ENCODE measurements at regions not wholly inside any gene's neighbourhood (a gene's known extent, or its start where the extent isn't known, plus 50 kb on each side); places are given as distances from the start of the nearest gene placed in this dataset.
"Not testable (repeated sequence)": the region's sequence is repeated elsewhere in the genome, so short reads cannot be mapped to it uniquely, and the experiment has no call there.

DNA sequence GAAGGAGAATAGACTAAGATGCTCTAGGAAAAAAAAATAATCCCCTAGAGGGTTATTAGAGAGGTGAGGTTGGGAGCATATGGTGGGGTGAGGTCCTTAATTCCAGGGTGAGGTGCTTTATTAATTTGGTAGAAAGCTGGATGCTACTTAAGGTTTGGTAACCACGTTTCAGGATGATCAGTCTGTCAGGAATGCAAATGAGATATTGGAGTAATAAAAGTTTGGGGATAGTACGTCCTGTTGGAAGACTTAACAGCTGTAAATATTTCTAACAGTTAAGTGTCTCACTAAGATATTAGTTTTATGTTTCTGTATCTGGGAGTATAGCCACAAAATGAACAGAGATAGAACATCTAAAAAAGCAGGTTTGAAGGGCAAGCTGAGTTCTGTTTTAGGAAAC lies 578.9 kb downstream of the CETN3 start:
- no peak overlapping the region for H3K27ac ChIP-seq (ENCODE audit: low read depth, low read length)
- no peaks in the 10 kb centered on the region for H3K27me3 ChIP-seq (ENCODE audit: insufficient read depth, low read length)
- no peaks in the 10 kb centered on the region for H3K4me1 ChIP-seq (ENCODE audit: control insufficient read depth, insufficient read depth, low read length, unreplicated experiment)
- H3K79me2 ChIP-seq (ENCODE audit: control insufficient read depth, insufficient read depth, low read length, unreplicated experiment), result no peaks in the 10 kb centered on the region
- no peak overlapping the region for H2AFZ ChIP-seq (ENCODE audit: low read length, unreplicated experiment)
- H3K36me3 ChIP-seq (ENCODE audit: insufficient read depth, low read length), result no peaks in the 10 kb centered on the region
- H3K4me3 ChIP-seq (ENCODE audit: low read depth, low read length), result no peak overlapping the region

DNA sequence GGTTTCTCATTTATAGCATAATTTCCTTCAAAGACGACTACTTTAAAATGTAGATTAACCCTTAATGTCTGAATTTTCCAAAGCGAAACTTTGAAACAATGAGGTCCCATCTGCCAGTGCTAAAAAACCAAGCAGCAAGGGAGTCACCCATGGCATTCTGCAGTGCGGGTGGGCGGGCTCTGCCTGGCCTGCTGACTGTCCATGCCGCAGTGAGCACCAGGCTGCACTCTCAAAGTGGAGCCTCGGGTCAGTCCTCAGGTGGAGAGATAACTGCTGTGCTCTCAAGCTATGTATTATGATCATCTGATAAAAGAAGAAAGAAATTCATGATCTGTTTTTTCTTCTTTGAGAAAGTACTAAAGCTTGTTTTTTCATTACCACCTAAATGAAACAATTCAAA lies 581.6 kb downstream of the CETN3 start:
- Histone ChIP-seq H2AFZ (ENCODE audit: low read length, unreplicated experiment) (no peak overlapping the region), H3K4me1 (ENCODE audit: control insufficient read depth, insufficient read depth, low read length, unreplicated experiment) (no peaks in the 10 kb centered on the region), H3K36me3 (ENCODE audit: insufficient read depth, low read length) (no peaks in the 10 kb centered on the region), H3K4me3 (ENCODE audit: low read depth, low read length) (no peak overlapping the region), H3K27ac (ENCODE audit: low read depth, low read length) (no peak overlapping the region), H3K79me2 (ENCODE audit: control insufficient read depth, insufficient read depth, low read length, unreplicated experiment) (no peaks in the 10 kb centered on the region), H3K27me3 (ENCODE audit: insufficient read depth, low read length) (no peaks in the 10 kb centered on the region)

DNA sequence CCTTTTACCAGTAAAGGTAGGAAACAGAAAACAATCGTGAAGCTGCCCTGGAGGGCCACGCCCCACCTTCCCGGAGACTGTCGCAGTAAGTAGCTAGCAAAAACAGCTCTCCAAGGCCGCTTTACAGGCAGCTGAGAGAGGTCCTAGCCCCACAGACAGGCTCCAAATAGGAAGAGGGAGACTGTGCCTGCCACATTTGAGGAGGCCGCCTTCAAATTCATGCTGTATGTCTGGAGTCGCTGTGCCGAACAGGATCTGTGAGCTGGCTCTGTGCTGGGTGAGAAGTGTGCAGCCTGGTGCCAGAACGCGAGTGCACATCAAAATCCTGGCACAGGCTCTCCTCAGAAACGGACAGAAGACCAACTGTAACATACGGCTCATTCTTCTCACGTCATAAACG lies 582.2 kb downstream of the CETN3 start:
- H3K4me3 ChIP-seq (ENCODE audit: low read depth, low read length), result no peak overlapping the region
- H3K79me2 ChIP-seq (ENCODE audit: control insufficient read depth, insufficient read depth, low read length, unreplicated experiment), result no peaks in the 10 kb centered on the region
- no peaks in the 10 kb centered on the region for H3K4me1 ChIP-seq (ENCODE audit: control insufficient read depth, insufficient read depth, low read length, unreplicated experiment)
- H3K27ac ChIP-seq (ENCODE audit: low read depth, low read length), result no peak overlapping the region
- H3K36me3 ChIP-seq (ENCODE audit: insufficient read depth, low read length), result no peaks in the 10 kb centered on the region
- no peak overlapping the region for H2AFZ ChIP-seq (ENCODE audit: low read length, unreplicated experiment)
- no peaks in the 10 kb centered on the region for H3K27me3 ChIP-seq (ENCODE audit: insufficient read depth, low read length)

DNA sequence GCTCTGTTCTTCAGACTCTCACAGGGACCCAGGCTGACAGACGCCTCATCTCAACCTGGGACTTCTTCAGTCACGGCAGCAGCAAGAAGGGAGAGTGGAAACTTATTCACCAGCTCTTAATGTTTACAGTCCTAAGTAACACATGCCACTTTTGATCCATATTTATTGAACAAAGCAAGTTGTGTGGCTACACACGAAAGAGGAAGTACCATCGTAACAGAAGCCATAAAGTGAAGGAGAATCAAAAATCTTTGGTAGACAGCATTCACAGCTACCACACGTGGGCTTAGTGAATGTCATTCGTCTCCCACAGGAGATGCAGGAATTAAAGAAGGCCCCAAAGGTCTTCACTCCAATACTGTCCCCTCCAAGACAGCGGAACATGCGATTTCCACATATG lies 582.6 kb downstream of the CETN3 start:
- Histone ChIP-seq H3K27ac (ENCODE audit: low read depth, low read length) (no peak overlapping the region), H3K36me3 (ENCODE audit: insufficient read depth, low read length) (no peaks in the 10 kb centered on the region), H2AFZ (ENCODE audit: low read length, unreplicated experiment) (no peak overlapping the region), H3K27me3 (ENCODE audit: insufficient read depth, low read length) (no peaks in the 10 kb centered on the region), H3K4me3 (ENCODE audit: low read depth, low read length) (no peak overlapping the region), H3K4me1 (ENCODE audit: control insufficient read depth, insufficient read depth, low read length, unreplicated experiment) (no peaks in the 10 kb centered on the region), H3K79me2 (ENCODE audit: control insufficient read depth, insufficient read depth, low read length, unreplicated experiment) (no peaks in the 10 kb centered on the region)

DNA sequence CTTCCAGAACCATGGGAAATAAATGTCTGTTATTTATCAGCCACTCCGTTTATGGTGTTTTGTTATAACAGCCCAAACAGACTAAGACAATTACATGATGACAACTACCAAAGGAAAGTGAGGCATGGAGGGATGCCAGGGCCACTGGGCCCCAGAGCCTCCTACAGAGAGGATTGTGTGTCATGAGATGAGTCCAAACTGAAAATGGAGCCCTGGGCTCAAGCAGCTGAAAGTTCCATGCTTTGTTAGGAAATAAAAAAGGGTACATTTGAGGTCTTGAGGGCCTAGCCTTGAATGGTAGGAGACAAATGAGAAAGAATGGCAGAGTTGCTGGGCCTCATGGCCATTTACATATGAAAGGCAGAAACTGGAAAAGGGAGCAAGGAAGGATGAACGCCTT lies 586.5 kb downstream of the CETN3 start:
- Histone ChIP-seq H3K27me3 (ENCODE audit: insufficient read depth, low read length) (no peaks in the 10 kb centered on the region), H3K4me1 (ENCODE audit: control insufficient read depth, insufficient read depth, low read length, unreplicated experiment) (no peaks in the 10 kb centered on the region), H3K27ac (ENCODE audit: low read depth, low read length) (no peak overlapping the region), H3K79me2 (ENCODE audit: control insufficient read depth, insufficient read depth, low read length, unreplicated experiment) (no peaks in the 10 kb centered on the region), H2AFZ (ENCODE audit: low read length, unreplicated experiment) (no peak overlapping the region), H3K36me3 (ENCODE audit: insufficient read depth, low read length) (no peaks in the 10 kb centered on the region), H3K4me3 (ENCODE audit: low read depth, low read length) (no peak overlapping the region)

DNA sequence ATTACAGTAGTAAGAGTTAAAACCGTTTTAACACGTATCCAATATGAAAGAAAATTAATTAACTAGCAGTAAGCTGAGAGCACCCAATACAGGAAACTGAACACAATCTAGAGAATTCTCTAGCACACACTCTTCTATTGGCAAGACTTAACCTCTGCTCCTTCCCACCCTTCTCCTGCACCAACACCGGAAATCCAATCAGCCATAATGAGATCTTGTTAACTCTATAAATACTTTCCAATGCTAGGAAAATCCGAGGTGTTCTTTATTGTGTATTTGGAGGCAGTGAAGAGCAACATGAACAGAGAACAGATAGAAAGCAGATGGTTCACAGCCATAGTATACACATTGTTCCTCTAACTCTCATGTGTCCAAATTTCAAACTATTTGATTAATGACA lies 591.7 kb downstream of the CETN3 start:
- Histone ChIP-seq H3K79me2 (ENCODE audit: control insufficient read depth, insufficient read depth, low read length, unreplicated experiment) (no peaks in the 10 kb centered on the region), H3K27me3 (ENCODE audit: insufficient read depth, low read length) (no peaks in the 10 kb centered on the region), H2AFZ (ENCODE audit: low read length, unreplicated experiment) (peak overlapping the region; percentile 14), H3K4me3 (ENCODE audit: low read depth, low read length) (no peak overlapping the region), H3K27ac (ENCODE audit: low read depth, low read length) (no peak overlapping the region), H3K4me1 (ENCODE audit: control insufficient read depth, insufficient read depth, low read length, unreplicated experiment) (no peaks in the 10 kb centered on the region), H3K36me3 (ENCODE audit: insufficient read depth, low read length) (no peaks in the 10 kb centered on the region)

DNA sequence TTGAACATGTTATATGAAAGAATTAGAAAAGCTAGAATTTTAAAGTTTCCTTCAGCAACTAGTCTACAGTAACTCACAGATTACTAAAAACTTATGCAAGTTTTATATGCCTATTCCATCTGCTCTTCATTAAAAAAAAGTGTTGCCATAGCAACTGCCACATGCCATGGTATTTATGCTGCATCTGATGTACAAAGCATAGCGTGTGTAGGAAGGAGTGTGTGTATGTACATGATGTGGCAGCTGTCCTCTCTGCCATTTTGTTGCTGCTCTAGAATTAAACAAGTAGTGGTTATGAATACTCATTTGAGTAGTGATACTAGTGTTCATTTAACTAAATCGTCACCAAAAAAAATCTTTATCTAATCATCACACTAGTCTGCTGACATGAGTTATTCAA lies 593.5 kb downstream of the CETN3 start:
- H3K27ac ChIP-seq (ENCODE audit: low read depth, low read length), result no peak overlapping the region
- no peak overlapping the region for H2AFZ ChIP-seq (ENCODE audit: low read length, unreplicated experiment)
- H3K27me3 ChIP-seq (ENCODE audit: insufficient read depth, low read length), result no peaks in the 10 kb centered on the region
- no peaks in the 10 kb centered on the region for H3K36me3 ChIP-seq (ENCODE audit: insufficient read depth, low read length)
- no peak overlapping the region for H3K4me3 ChIP-seq (ENCODE audit: low read depth, low read length)
- H3K4me1 ChIP-seq (ENCODE audit: control insufficient read depth, insufficient read depth, low read length, unreplicated experiment), result no peaks in the 10 kb centered on the region
- no peaks in the 10 kb centered on the region for H3K79me2 ChIP-seq (ENCODE audit: control insufficient read depth, insufficient read depth, low read length, unreplicated experiment)

DNA sequence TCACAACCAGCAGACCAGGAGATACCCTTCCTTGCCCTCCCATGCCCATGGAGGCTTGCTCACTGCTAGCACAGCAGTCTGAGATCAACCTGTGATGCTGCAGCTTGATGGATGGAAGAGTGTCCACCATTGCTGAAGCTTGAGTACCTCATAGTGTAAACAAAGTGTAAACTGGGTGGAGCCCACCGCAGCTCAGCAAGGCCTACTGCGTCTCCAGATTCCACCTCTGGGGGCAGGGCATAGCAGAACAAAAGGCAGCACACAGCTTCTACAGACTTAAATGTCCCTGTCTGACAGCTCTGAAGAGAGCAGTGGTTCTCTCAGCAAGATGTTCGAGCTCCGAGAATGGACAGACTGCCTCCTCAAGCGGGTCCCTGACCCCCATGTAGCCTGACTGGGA lies 608.8 kb downstream of the CETN3 start:
- H3K4me3 ChIP-seq (ENCODE audit: low read depth, low read length); H3K27ac ChIP-seq (ENCODE audit: low read depth, low read length); H3K36me3 ChIP-seq (ENCODE audit: insufficient read depth, low read length); H2AFZ ChIP-seq (ENCODE audit: low read length, unreplicated experiment); H3K4me1 ChIP-seq (ENCODE audit: control insufficient read depth, insufficient read depth, low read length, unreplicated experiment); H3K79me2 ChIP-seq (ENCODE audit: control insufficient read depth, insufficient read depth, low read length, unreplicated experiment); H3K27me3 ChIP-seq (ENCODE audit: insufficient read depth, low read length): not testable (repeated sequence)

DNA sequence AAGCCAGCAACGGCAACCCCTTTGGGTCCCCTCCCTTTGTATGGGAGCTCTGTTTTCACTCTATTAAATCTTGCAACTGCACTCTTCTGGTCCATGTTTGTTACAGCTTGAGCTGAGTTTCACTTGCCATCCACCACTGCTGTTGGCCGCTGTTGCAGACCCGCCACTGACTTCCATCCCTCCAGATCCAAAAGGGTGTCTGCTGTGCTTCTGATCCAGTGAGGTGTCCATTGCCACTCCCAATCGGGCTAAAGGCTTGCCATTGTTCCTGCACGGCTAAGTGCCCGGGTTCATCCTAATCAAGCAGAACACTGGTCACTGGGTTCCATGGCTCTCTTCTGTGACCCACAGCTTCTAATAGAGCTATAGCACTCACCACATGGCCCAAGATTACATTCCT lies 615.1 kb downstream of the CETN3 start:
- not testable (repeated sequence) for H3K4me3 ChIP-seq (ENCODE audit: low read depth, low read length); H3K36me3 ChIP-seq (ENCODE audit: insufficient read depth, low read length); H3K27me3 ChIP-seq (ENCODE audit: insufficient read depth, low read length); H3K4me1 ChIP-seq (ENCODE audit: control insufficient read depth, insufficient read depth, low read length, unreplicated experiment); H2AFZ ChIP-seq (ENCODE audit: low read length, unreplicated experiment); H3K27ac ChIP-seq (ENCODE audit: low read depth, low read length); H3K79me2 ChIP-seq (ENCODE audit: control insufficient read depth, insufficient read depth, low read length, unreplicated experiment)

DNA sequence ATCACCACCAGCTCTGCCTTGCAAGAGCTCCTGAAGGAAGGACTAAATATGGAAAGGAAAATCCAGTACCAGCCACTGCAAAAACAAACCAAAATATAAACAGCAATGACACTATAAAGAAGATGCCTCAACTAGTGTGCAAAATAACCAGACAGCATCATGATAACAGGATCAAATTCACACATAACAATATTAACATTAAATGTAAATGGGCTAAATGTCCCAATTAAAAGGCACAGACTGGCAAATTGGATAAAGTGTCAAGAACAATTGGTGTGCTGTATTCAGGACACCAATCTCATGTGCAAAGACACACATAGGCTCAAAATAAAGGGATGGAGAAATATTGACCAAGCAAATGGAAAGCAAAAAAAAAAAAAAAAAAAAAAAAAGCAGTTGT lies 629.8 kb downstream of the CETN3 start:
- H3K36me3 ChIP-seq (ENCODE audit: insufficient read depth, low read length); H3K27me3 ChIP-seq (ENCODE audit: insufficient read depth, low read length); H2AFZ ChIP-seq (ENCODE audit: low read length, unreplicated experiment); H3K4me1 ChIP-seq (ENCODE audit: control insufficient read depth, insufficient read depth, low read length, unreplicated experiment); H3K4me3 ChIP-seq (ENCODE audit: low read depth, low read length); H3K79me2 ChIP-seq (ENCODE audit: control insufficient read depth, insufficient read depth, low read length, unreplicated experiment); H3K27ac ChIP-seq (ENCODE audit: low read depth, low read length): not testable (repeated sequence)

DNA sequence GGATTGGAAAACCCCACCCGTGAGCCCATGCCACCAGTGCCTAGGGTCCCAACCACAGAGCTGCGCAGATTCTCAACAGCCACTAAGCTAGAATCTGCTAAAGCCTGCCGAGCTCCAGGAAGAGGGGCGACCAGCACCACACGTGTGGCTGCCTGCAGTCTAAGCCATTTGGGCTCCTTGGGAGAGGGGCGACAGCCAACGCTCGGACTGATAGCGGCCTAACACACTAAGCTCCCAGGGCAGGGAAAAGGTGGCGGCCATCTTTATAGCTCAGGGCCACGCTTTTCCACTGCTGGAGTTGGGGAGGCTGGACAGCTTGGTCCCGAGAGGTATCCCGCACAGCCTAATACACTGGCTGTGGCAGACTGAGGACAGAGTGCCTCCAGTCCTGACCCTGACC lies 631.8 kb downstream of the CETN3 start:
- Histone ChIP-seq H3K79me2 (ENCODE audit: control insufficient read depth, insufficient read depth, low read length, unreplicated experiment) (no peaks in the 10 kb centered on the region), H3K4me3 (ENCODE audit: low read depth, low read length) (no peak overlapping the region), H3K36me3 (ENCODE audit: insufficient read depth, low read length) (no peaks in the 10 kb centered on the region), H3K27me3 (ENCODE audit: insufficient read depth, low read length) (no peaks in the 10 kb centered on the region), H3K4me1 (ENCODE audit: control insufficient read depth, insufficient read depth, low read length, unreplicated experiment) (no peaks in the 10 kb centered on the region), H3K27ac (ENCODE audit: low read depth, low read length) (no peak overlapping the region), H2AFZ (ENCODE audit: low read length, unreplicated experiment) (no peak overlapping the region)

DNA sequence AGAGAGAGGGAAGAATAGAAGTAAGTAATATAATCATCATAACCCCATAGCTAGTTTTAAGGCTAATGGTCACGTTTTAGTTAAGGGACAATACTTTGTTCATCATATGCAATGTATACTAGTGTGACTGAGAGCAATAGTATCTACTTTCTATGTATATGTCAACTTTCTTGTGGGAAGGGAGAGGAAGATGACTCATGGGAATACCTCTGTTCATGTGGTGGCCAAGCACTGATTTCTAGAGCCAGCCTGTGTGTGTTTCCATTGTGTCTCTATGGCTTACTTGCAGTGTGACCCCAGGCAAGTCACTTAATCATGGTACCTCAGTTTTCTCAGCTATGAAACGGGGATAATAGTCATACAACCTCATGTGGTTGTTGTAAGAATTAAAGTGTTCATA lies 639.6 kb downstream of the CETN3 start:
- H2AFZ ChIP-seq (ENCODE audit: low read length, unreplicated experiment), result no peak overlapping the region
- H3K36me3 ChIP-seq (ENCODE audit: insufficient read depth, low read length), result no peaks in the 10 kb centered on the region
- no peak overlapping the region for H3K4me3 ChIP-seq (ENCODE audit: low read depth, low read length)
- no peaks in the 10 kb centered on the region for H3K4me1 ChIP-seq (ENCODE audit: control insufficient read depth, insufficient read depth, low read length, unreplicated experiment)
- no peak overlapping the region for H3K27ac ChIP-seq (ENCODE audit: low read depth, low read length)
- H3K79me2 ChIP-seq (ENCODE audit: control insufficient read depth, insufficient read depth, low read length, unreplicated experiment), result no peaks in the 10 kb centered on the region
- no peaks in the 10 kb centered on the region for H3K27me3 ChIP-seq (ENCODE audit: insufficient read depth, low read length)
